DND-41 (cell line): ENCODE measurements at regions not wholly inside any gene's neighbourhood (a gene's known extent, or its start where the extent isn't known, plus 50 kb on each side); places are given as distances from the start of the nearest gene placed in this dataset.

Experiments used
- EZH2 ChIP-seq: IDR thresholded peaks from 3 replicates; pipeline ENCODE4 v1.6.1; 2012; ENCODE audit warnings: borderline replicate concordance, low read depth, mild to moderate bottlenecking, moderate library complexity, low read length, inconsistent platforms; ENCODE audit not compliant: severe bottlenecking
- TF ChIP-seq, protein P1 (sequence below): IDR thresholded peaks from 2 replicates; pipeline ENCODE4 v1.5.1; 2012; ENCODE audit warnings: borderline replicate concordance, low read length, moderate library complexity, mild to moderate bottlenecking; ENCODE audit not compliant: poor library complexity, severe bottlenecking; ENCODE audit errors: extremely low read depth

DNA sequence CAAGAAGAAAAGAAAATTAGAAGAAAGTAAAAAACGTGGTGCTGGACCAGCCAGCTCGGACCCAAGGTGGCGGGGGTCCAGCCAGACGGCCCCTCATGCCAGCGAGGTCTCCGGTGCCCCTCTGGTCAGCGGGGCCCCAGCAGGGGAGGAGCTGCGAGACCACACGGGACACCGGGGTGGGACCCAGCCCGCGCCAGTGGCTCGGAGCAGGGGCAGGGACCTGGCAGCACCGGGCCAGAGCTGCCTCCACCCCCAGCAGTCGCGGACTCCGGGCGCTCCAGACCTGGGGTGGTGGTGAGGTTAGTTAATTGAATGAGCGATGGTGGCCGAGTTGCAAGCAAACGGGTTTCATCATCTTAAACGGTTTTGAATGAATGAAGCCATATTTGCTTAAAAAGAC is 289.9 kb upstream of the MC4R start:
- TF ChIP-seq, protein P1, sequence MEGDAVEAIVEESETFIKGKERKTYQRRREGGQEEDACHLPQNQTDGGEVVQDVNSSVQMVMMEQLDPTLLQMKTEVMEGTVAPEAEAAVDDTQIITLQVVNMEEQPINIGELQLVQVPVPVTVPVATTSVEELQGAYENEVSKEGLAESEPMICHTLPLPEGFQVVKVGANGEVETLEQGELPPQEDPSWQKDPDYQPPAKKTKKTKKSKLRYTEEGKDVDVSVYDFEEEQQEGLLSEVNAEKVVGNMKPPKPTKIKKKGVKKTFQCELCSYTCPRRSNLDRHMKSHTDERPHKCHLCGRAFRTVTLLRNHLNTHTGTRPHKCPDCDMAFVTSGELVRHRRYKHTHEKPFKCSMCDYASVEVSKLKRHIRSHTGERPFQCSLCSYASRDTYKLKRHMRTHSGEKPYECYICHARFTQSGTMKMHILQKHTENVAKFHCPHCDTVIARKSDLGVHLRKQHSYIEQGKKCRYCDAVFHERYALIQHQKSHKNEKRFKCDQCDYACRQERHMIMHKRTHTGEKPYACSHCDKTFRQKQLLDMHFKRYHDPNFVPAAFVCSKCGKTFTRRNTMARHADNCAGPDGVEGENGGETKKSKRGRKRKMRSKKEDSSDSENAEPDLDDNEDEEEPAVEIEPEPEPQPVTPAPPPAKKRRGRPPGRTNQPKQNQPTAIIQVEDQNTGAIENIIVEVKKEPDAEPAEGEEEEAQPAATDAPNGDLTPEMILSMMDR, result no peak
- TF ChIP-seq EZH2, result no peak
